ENCODE measurements at regions not wholly inside any gene's neighbourhood (a gene's known extent, or its start where the extent isn't known, plus 50 kb on each side); places are given as distances from the start of the nearest gene placed in this dataset.
"Not testable (repeated sequence)": the region's sequence is repeated elsewhere in the genome, so short reads cannot be mapped to it uniquely, and the experiment has no call there.

DNA sequence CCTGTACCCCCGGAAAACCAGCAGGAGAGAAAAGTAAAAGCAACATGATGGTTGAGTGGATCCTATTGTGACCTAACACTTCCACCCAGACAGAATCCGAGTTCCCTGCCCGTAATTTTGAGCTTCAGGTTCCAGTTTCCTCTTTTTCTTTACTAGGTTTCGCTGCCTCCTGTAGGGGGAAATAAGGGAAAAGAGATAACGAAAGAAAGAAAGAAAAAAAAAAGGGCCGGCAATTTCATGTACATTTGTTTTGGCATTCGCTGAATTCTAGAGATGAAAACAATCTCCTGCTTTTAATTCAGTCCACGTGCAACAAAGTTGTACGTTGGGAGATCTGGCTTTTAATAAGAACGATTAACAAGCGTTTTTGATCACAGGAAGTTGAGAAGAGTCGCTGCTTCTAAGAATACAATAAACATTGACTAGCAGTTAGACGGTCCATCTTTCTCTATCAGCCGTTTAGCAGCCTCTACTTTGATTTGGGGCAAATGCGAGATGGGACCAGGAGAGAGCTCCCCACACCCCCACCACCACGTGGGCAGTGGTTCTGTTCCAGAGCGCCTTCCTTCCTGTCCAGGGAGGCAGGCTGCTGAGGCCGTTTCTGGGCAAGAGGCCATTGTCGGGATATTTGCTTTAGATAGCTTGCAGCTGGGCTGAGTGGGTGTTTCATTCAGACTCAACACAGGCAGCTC, 155.9 kb upstream of the RUNX1 start:
- no peak for DNase-seq

DNA sequence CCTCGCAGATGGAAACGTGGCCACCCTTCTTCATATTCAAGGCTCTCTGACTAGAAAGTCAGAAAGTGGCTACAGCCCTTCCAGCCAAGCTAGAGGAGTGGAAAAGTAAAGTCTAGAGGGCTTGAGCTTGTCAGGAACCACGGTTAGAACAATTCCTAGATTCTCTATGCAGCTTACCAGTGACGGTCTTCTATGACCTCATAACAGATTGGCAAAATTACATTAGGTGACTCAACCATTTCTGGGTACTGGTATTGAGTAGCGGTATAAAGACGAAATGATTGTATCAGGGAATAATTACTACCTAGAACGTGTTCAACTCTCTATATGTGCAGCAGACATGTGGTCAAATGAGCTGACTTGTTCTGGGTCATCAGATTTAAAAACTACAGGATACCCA, 155.0 kb upstream of the RUNX1 start:
- DNase-seq = no peak

DNA sequence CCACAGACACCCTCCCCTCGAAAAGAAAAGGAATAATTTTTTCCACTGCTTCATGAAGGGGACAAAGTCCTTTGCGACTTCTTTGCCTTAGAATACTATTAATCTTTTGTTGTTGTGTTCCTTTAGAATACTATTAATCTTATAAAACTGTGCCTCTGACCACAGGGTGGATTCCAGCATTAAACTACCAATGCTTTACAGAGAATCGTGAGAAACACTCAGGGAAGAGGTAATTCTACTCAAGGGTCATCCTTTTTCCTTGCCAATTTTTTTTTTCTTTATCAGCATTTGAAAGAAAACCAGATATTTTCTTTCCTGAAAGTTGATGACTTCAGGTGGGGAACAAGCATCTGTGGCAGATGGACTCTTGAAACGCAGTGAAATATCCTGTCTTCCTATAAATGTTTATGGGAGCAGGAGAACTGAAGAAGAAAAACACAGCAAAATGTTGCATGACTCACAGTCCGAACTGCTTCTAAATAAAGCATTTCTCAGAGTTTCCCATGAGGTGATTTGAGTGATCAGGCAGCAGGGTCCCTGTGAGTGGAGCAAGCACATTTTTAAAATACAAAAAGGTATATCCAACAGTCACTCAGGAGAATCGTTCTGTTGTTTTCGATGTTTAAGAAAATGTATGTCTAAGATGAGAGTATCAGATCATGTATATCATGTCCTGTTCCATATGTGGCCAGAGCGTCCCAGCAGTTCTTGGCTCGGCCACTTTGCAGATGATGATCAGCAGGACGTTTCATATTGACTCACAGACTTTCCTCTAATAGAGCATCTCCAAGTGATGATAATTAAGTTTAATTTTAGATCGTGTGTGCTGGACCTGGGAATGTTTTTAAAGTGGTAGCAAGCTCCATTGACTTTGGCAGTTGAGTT, 154.2 kb upstream of the RUNX1 start:
- DNase-seq = no peak

DNA sequence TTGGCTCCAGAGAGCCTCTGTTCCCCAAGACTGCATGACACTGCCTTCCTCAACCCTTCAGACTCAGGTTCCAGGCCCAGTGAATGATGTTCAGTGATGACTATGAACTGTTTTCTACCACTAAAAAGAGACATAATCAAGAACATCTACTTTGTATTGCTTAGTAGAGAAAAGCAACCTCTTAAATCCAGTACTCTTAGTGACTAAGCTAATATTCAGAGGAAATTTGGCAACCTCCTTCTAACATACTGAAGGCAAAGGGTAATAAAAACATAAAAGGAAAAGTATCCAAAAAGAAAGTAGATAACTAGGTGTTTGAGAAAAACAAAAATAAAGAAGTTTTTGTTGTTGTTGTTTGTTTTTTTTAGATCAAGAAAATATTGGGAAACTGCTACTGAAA, 153.3 kb upstream of the RUNX1 start:
- no peak for DNase-seq

DNA sequence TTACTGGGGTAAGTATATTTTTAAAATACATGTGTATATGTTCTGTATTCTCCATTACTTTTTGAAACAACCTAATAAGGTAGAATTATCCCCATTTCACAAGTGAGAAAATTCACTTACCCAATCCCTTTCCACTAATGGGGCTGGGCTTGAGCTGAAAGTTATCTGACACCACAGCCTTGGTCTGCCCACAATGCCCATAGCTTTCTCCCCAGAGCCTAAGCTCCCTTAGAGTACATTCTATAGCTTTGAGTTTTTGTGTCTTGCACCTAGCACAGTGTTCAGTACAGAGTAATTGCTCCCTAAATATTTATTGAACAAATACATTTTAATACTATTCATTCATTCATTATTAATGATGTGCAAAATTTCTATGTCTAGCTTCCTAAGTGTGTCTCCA, 152.7 kb upstream of the RUNX1 start:
- DNase-seq = no peak

DNA sequence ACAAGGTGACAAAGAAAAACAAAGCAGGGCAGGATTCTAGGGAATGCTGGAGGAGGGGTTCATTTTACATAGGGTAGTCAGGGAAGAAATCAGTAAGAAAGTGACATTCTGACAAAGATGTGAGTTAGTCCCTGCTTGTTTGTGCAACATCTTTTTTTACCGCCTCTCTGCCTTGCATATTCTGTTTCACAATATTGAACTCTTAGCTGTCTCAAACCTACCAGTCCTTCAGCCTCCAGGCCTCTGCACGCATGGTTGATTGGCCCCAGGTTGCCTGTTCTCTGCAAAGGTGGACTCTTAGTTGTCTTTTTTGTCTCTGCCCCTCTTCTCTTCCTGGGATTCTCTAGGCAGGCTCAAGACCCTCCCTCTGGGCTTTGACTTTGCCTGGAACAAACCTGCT, 152.2 kb upstream of the RUNX1 start:
- no peak for DNase-seq

DNA sequence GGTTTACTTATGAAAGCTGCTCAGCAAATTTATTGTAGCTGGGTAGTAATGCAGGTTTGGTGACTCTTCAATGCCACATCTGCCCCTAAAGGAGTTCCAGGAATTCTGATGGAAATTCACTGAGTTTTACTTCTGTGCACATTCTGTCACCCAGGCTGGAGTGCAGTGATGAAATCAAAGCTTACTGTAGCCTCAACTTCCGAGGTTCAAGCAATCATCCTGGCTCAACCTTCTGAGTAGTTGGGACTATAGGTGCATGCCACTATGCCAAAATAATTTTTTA, 150.6 kb upstream of the RUNX1 start:
- DNase-seq = no peak

DNA sequence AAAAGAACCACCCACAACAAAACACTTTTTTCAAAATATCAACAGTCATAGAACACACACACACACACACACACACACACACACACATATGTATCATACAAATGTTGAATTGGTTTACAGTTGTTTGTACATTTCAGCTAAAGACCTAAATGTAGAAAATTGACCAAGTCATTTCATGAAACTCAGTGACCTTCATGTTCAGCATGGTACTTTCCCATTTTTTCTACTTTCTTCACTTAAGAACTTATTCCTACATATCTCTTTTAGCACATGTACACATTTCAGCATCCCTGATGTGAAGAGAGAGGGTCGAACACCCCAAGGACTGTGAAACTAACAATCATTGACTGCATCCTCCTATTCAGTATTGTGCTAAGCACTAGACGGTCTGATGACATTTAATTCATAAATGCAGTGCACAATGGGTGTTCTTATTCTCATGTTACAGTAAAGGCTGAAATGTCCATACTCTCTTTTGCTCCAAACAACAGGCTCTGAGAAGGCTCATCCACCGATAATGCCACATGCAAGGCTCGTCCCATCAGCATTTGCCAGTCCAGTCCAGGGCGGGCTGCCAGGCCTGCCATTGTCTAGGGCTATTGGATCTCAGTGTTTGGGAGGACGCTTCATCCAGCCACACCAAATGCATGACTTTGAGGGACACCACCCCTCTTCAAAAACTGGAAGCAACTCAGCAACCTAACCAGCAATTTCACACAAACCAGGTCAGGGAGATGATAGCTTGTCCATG, 150.1 kb upstream of the RUNX1 start:
- DNase-seq = no peak

DNA sequence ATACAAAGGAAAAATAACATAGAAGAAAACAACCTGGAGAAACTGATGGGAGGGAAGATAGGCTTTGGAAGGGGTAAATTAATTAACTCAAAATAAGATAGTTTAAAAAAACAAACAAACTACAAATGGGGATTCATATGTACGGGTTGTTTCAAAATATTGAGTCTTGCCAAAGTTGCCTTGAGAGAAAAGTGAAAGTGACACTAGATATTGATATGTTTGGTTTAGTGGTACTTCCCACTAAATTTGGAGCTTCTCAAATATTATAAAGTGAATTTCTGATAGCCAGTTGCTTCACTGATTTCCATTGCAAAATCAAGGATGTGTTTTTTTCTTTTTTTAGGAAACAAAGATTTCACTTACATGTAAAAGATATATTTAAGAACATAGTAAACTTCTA, 149.5 kb upstream of the RUNX1 start:
- DNase-seq = no peak

DNA sequence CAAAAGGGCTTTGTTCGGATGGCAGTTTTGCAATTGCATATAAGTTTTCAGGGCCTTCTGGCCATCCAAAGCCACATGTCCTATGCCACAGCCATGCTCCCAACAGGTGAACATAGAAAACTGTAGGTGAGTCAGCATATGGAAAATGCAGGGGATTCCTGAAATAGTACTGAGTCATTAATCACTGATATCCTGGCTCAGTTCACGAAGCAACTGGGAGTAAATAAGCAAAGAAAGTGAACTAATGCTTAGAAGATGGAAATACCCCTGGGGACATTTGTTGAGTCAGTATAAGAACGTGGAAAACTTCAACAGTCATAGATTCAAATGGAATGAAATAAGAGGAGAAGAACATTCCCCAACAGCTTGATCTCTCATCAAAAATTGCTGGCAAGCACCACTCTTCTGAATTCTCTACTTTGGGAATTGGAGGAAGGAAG, 148.9 kb upstream of the RUNX1 start:
- DNase-seq = no peak

DNA sequence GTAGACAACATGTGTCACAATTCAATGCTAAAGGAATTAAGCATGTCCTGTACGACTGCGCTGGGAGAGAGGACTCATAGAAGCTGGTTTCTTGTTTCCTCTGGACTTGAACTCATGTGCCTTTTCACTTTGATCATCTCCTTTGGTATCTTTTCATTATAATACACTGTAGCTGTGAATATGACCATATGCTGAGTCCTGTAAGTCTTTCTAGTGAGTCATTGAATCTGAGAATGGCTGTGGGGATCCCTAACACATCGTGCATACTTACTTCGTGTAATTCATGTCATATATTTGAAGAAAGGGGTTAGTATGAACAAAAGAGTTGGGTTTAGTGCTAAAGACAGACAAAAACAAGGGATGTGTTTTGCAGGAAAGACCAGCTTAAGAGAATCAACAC, 148.1 kb upstream of the RUNX1 start:
- DNase-seq = no peak

DNA sequence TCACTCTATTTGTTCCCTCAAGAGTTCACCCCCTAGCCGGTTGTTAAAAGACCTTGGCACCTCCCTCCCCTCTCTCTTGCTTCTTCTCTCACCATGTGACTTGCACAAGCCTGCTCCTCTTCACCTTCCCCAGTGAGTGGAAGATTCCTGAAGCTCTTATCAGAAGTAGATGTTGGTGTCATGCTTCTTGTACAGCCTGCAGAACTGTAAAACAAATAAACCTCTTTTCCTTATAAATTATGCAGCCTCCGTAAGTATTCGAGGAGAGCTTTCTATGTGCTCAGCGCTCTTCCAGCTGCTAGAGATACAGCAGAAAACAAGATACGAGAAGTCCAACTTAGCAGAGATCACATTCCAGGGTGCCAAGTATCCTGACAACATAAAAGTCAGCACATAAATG, 147.0 kb upstream of the RUNX1 start:
- DNase-seq = no peak

DNA sequence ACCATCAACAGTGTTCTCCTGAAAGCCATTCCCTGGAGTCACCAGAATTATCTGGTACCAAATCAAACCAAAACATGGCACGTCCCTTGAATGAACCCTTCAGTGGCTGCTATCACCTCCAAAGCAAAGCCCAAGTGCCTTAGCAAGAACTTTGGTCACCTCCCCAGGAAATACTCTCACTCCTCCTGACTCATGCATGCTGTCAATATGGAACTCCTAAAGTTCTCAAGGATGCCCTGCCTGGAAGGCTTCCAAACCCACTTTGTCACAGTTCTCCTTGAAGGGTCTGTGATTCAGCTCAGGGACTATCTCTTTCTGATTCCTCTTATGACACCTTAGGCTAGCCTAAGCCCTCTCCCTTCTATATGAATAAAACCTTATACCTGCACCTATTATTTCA, 146.1 kb upstream of the RUNX1 start:
- DNase-seq = no peak

DNA sequence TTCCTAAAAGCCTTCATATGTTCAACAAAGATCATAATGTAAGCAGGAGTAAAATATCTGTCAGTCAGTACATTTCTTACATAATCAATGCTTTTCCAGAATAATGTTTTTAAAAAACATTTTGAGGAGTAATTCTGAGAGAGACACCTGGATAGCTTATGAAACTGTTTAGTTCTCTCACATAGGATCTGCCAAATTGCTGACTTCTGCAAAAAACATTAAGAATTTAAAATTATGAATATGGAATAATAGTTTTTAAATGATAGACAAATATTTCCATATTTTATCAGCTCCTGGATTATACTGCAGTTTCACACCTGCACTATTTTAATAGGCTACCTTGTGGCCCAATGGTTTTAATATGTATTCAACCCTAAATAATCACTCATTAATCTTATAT, 142.7 kb upstream of the RUNX1 start:
- DNase-seq = no peak

DNA sequence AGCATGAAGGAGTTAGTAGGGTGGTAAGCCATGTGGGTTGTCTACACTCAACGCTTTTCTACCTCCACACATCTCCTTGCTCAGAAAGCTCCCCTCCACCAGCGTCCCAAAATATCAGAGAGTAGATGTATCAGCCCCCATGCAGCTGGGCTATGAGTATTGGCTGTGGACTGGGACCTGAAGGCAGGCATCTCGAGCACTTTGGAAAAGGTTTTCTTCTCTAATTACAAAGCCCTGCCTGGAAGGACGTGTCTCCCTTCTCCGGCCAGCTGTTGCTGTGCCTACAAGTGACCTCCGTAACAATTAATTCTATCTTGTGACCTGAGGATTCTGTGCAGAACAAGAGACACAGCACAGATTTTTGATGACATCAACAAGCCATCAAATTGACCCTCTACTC, 142.0 kb upstream of the RUNX1 start:
- no peak for DNase-seq

DNA sequence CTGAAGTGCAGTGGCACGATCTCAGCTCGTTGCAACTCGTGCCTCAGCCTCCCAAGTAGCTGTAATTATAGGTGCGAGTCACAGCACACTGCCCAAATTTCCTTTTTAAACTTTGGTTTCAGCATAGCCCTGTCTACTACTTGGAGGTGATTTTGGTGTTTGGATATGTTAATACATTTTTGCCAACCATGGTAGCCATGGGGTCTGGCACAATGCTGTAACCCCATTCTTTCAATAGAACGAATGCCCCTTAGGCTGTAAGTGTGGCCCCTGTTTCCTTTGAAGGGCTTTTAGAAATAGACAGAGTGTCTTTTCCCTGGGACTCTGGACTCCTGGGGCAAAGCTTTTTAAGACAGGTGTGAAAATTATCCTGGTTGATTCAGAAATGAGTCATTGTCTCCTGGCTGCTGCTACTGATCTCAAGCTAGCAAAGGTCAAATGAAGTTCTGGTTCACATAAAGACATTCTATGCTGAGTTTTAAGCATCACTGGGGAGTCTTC, 141.1 kb upstream of the RUNX1 start:
- DNase-seq = no peak

DNA sequence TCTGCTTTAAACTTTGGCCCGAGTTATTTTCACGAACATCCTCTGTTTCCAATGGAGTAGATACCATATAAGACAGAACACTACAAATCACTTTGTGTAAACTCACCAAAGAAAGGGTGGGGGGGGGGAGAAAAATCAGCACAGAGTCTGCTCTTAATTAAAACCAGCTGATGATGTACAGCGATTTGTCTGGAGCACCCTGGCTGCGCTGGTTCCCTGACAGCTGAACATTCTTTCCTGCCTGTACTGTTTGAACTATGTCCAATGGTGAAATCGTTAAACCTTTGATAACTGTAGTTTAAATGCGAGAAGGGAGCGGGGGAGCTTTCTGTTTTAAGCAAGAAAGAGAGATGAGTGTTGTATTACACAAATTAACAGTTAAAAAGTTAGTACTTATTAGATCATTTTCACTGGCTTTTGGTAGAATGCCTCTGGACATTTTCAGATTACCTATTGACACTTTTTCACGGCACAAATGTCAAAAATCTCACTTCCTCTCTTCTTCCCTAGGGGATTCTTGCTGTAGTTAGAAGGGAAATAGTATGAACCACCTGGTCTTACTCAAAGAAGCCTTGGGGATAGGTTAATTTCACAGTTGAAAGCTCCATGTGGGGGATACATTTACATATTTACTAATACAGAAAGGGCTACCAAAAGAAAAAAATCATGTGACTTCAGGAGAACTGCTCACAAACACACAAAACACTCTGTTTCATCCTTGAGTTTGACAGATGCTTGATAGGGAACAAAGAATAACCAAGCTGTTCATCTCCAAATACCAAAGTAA, 140.2 kb upstream of the RUNX1 start:
- DNase-seq = no peak

DNA sequence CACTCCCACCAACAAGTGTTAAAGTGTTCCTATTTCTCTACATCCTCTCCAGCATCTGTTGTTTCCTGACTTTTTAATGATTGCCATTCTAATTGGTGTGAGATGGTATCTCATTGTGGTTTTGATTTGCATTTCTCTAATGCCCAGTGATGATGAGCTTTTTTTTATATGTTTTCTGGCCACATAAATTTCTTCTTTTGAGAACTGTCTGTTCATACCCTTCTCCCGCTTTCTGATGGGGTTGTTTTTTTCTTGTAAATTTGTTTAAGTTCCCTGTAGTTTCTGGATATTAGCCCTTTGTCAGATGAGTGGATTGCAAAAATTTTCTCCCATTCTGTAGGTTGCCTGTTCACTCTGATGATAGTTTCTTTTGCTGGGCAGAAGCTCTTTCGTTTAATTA, 134.3 kb upstream of the RUNX1 start:
- not testable (repeated sequence) for DNase-seq

DNA sequence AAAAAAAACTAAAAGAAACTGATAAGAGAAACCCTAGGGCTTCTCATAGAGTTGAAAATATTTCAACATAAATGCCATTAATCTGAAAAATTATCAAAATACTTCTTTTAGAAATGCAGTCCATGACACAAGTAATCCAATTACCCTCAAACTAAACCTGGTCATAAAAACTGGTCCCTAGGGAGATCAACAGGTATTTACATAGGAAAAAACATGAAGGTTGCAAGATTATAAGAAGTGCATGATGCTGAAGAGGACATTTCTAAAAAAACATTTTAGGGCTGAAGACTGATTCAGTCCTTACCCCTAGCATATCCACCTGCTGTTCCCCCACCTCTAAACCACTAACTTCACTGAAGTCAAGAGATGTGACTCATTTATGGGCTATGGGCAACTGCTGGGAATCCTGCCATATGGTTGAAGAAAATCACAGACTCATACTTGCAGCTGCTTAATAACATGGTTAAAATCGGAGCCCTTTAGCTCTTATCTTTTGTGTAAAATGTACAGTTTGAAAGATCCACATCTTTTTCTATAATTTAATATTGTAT, 131.0 kb upstream of the RUNX1 start:
- DNase-seq = no peak

DNA sequence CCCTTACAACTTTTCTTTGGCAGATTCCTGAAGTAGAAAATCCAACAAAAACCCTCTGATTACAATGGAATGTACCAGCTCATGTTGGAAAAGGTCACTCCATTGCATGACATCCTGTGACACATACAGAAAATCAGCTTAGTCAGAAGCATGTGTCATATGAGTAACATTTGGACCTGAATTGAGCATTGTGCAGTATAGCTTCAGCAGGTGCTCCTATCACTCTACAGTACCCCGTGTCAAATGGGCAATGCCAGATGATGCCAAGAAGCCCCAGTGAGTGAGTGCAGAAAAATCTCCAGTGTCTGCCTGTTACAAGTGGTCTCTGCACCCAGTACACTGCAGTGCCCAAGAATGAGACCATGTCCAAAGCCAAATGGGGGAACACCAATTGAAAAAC, 129.7 kb upstream of the RUNX1 start:
- no peak for DNase-seq

DNA sequence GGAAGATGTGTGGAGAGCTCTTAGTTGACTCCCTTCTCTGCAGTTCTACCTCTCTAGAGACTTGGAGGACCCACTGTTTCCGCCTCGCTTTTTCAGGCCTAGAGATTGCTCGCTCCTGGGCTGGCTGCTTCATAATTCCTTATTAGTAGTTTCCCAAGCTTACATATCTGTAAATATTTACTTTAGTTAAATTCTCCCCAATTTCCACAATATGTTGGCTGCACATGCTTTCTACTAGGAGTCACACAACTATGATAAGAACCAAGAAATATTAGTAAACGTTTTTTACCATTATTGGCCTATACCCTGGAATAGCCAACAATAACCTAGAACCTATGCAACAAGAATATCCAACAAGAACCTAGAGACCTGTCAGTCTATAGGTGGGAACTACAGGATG, 129.0 kb upstream of the RUNX1 start:
- no peak for DNase-seq

DNA sequence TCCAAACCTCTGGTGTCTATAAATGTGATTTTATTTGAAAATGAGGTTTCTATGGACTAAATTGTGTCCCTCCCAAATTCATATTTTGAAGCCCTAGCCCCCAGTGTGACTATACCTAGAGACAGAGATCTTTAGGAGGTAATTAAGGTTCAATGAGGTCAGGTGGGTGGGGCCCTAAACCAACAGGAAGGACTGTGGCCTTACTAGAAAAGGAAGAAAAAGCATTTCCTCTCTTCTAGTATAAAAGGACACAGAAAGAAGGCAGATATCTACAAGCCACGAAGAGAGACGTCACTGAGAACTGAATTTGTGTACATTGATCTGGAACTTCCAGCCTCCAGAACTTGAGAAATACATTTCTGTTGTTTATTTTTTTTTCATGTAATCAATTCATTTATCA, 123.1 kb upstream of the RUNX1 start:
- DNase-seq = no peak

DNA sequence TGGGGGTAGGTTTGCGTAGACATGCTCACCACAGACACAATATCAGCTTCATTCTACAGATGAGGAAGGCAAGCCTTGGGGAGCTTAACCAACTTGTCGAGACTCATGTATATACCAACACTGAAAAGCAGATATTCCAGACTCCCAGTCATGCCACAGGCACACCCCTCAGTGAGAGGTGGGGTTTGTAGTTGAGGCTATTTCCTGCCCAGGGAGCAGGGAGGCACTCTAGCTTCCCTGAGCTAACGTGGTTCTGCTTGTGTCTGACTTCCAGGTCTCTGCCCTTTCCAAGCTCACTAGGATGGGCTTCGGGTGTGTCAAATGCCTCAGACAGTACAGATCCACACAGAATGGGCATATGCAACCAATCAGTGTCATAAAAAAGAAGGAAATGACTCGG, 122.3 kb upstream of the RUNX1 start:
- DNase-seq = no peak

All from NCI-H1436 (cell line).